AML-193 (cell line): ENCODE measurements at regions not wholly inside any gene's neighbourhood (a gene's known extent, or its start where the extent isn't known, plus 50 kb on each side); places are given as distances from the start of the nearest gene placed in this dataset.

ENCODE experiments used
- DNase-seq, 2 experiments: peaks; one replicate each; lab custom pipeline; 2025; lab: John Stamatoyannopoulos, UW

- no peak for DNase-seq
Measured at GRCh38 chr3:19093084-19093483, 55.2 kb upstream of the KCNH8 start.

GRCh38 chr3:19077388-19077787, 70.9 kb upstream of the KCNH8 start:
- no peak for DNase-seq

- no peak for DNase-seq
Measured at GRCh38 chr3:19075037-19075436, 73.3 kb upstream of the KCNH8 start.

GRCh38 chr3:19074257-19074900, 73.9 kb upstream of the KCNH8 start:
- peak in 1 of 2 experiments; percentile 19 for DNase-seq

- no peak for DNase-seq
Measured at GRCh38 chr3:19073341-19074105, 74.8 kb upstream of the KCNH8 start.

- DNase-seq: no peak
Measured at GRCh38 chr3:19070325-19070724, 78.0 kb upstream of the KCNH8 start.

- peak in 1 of 2 experiments; percentile 7 for DNase-seq
Measured at GRCh38 chr3:19065027-19065426, 83.3 kb upstream of the KCNH8 start.

GRCh38 chr3:19063936-19064335, 84.4 kb upstream of the KCNH8 start:
- no peak for DNase-seq

GRCh38 chr3:19060404-19060803, 87.9 kb upstream of the KCNH8 start:
- no peak for DNase-seq

GRCh38 chr3:19052874-19053273, 95.4 kb upstream of the KCNH8 start:
- DNase-seq: no peak

- peak in 1 of 2 experiments; percentile 9 for DNase-seq
Measured at GRCh38 chr3:19046440-19046839, 101.9 kb upstream of the KCNH8 start.

- DNase-seq: no peak
Measured at GRCh38 chr3:19030522-19030839, 117.8 kb upstream of the KCNH8 start.

GRCh38 chr3:19029837-19030521, 118.3 kb upstream of the KCNH8 start:
- no peak for DNase-seq

- no peak for DNase-seq
Measured at GRCh38 chr3:19025441-19025840, 122.9 kb upstream of the KCNH8 start.

- DNase-seq: no peak
Measured at GRCh38 chr3:19022546-19022945, 125.8 kb upstream of the KCNH8 start.

- DNase-seq: no peak
Measured at GRCh38 chr3:19016851-19017250, 131.5 kb upstream of the KCNH8 start.

- DNase-seq: no peak
Measured at GRCh38 chr3:19013879-19014278, 134.4 kb upstream of the KCNH8 start.

GRCh38 chr3:19012846-19013245, 135.5 kb upstream of the KCNH8 start:
- DNase-seq: no peak

GRCh38 chr3:19002606-19003005, 145.7 kb upstream of the KCNH8 start:
- no peak for DNase-seq

- no peak for DNase-seq
Measured at GRCh38 chr3:18998069-18998468, 150.2 kb upstream of the KCNH8 start.

GRCh38 chr3:18992709-18993108, 155.6 kb upstream of the KCNH8 start:
- DNase-seq: no peak

- no peak for DNase-seq
Measured at GRCh38 chr3:18989237-18989795, 159.0 kb upstream of the KCNH8 start.
